Midbrain (tissue), 1 donor: ENCODE measurements at regions not wholly inside any gene's neighbourhood (a gene's known extent, or its start where the extent isn't known, plus 50 kb on each side); places are given as distances from the start of the nearest gene placed in this dataset.
"Not testable (repeated sequence)": the region's sequence is repeated elsewhere in the genome, so short reads cannot be mapped to it uniquely, and the experiment has no call there.

Source experiments
- DNase-seq: peaks from one replicate; lab custom pipeline; 2025; lab: John Stamatoyannopoulos, UW

GRCh38 chr4:3879681-3880614 is 113.8 kb downstream of the ADRA2C start:
- DNase-seq: no peak

DNA sequence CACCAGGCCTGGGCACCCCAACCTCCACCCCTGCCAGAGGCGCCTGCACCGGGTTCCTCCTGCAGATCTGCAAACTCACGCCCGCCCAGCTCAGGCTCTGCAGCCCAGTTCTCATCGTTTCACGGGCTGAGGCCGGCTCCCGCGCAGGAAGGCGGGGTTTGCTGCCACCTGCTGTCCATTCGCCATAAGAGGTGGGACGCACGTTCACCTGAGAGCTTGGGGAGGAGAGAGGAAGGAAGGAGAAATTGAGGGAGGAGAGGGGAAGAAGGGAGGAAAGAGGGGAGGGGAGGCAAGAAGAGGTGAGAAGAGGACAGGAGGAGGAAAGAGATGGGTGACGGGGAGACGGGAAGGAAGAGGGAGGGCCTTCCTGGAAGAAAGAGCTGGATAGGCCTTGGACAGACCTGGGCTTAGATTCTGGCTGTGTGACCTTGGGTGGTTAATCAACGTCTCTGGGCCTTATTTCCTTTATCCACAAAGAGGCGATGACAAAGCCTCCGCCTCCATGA is 114.5 kb downstream of the ADRA2C start:
- peak; percentile 58 for DNase-seq

- not testable (repeated sequence) for DNase-seq
Measured at GRCh38 chr4:3882316-3882885, 116.2 kb downstream of the ADRA2C start.

DNA sequence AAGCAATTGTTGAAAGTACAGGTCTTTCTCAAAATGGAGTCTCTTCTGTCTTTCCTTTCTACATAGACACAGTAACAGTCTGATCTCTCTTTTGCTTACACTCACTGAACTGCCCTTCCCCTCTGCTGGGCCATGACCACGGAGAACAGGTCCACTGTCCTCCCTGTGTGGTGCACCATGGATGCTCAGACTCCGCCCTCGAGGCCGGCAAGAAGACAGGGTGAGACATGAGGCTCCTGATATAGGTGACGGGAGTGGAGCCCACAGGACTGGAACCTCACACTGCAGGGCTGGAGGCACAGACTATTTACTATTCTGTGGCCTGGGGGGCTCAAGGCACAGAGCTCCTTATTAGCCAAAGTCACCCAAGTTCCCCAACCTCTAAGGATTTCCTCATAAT is 118.1 kb downstream of the ADRA2C start:
- DNase-seq: not testable (repeated sequence)

- not testable (repeated sequence) for DNase-seq
Measured at GRCh38 chr4:3893590-3893989, 127.4 kb downstream of the ADRA2C start.

DNA sequence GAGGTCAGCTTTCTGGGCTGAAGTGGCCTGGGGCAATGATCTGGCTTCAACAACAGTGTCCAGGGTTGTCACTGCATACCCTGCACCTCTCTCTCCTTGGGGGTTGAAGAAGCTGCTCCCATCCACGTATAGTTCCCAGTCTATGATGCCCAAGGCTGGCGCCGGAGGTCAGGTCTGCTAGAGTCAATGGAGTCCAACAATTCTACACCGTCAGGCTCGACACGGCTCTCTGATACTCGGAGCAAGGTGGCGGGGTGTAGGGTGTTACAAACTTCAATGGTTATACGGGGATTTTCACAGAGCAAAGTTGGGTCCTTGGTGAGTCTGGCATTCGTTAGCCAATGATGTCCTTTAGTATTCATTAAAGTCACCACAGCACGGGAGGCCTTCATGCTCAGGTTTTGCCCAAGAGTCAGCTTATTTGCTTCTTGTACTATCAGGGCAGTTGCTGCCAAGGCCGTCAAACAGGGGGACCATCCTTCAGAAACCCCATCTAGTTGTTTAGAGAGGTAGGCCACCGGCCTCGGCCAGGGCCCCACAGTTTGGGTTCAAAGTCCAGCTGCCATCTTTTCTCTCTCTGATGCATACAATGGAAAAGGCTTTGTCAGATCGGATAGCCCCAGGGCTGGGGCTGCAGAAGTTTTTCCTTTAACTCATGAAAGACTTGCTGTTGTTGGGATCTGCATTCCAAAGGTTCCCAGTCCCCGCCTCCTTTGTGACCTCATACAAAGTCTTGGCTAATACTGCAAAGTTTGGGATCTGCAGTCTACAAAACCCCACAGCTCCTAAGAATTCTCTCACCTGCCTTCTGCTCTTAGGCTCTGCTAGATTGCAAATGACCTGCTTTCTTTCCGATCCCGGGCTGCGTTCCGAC is 128.1 kb downstream of the ADRA2C start:
- DNase-seq: not testable (repeated sequence)

DNA sequence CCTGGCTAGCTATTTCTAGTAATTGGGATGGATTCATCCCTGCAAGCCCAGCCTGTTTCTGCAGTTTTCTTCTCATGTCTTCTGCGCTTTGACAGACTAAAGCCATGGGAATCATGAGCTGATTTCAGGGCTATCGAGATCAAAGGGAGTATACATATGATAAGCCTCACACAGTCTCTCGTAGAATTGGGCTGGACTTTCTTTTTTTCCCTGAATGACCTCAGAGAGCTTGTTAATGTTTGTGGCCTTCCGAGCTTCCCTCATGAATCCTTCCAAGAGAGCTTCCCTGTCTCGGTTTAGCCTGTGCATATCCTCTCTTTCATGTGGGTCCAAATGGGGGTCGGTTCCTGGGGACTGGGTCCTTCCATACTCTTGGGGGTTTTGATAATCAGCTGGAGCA is 130.3 kb downstream of the ADRA2C start:
- DNase-seq: no peak

GRCh38 chr4:3896871-3897578 is 130.8 kb downstream of the ADRA2C start:
- not testable (repeated sequence) for DNase-seq

- DNase-seq: no peak
Measured at GRCh38 chr4:3898098-3898497, 131.9 kb downstream of the ADRA2C start.

DNA sequence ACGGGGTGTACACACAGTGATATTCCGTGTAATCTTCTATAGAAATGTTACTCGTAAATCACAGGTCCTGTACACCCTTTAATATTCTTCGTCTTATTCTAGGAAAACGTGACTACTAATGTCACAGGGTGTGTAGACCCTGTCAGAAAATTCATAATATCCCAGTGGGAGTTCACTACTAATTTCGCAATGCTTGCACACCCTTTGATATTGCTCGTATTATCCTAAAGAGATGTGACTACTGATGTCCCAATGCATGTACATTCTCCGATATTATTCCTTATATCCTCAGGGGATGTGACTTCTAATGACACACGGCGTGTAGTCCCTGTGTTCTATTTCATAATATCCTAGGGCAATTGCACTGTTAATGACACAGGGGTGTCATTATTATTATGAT is 132.7 kb downstream of the ADRA2C start:
- not testable (repeated sequence) for DNase-seq

DNA sequence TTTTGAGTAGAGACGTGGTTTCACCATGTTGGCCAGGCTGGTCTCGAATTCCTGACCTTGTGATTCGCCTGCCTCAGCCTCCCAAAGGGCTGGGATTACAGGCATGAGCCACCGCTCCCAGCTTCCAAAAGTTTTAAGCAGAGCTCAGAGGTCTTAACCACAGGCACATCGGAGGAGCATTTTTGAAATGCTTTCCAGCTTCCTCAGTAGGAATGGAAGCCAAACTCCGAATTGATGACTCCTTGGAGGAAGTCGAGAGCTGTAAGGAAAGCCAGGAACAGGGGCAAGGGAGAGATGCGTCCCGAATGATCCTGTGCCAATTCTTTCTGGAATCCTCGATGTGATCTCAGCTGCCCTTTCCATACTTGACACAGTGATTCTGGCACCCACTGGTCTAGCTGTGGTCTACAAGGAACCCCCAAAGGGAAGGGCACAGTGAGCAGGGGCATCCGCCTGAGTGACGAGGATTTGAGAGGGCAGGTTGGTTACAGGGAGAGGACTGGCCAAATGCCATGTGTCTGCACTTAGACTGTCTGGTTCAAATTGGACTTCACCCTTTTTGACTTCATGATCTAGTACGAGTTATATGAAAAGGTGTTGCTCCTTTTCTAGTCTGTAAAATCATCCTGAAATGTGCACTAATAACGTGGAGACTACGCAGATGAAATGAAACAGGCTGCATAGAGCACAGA is 138.2 kb downstream of the ADRA2C start:
- not testable (repeated sequence) for DNase-seq

- DNase-seq: not testable (repeated sequence)
Measured at GRCh38 chr4:3909616-3910015, 143.4 kb downstream of the ADRA2C start.

DNA sequence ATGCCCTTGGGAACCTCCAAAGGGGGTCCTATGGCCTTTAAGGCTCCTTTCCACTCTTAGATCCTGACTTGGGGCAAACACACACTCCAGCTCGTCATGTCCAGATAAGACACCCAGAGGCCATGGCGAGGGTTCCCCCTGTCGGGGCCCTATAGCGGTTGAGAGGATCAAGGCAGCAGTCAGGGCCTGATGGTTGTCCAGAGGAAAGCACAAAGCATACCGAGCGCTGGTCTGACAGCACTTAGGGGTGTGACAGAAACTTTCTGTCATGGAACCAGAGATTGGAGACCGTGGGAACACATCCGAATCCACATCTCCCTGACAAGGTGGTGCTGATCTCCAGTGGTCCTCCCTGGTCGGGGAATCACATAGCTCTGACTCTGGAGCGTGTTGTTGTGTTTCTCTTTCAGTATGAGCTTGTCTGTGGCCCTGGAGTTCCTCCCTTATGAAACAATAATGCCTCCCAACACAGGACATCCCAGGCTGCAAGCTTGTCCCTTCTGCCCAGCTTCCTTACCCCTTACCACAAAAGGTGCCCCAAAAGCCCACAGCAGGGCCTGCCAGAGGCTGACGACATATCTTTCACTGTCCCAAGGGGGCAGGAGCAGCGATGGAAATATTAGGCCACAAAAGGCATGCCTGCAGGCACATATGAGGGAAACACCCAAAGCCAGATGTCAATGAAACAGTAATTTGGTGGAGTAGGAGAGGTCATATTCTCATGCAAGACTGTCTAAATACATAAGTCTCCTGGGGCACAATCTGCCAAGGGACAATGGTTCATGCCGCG is 144.2 kb downstream of the ADRA2C start:
- DNase-seq: not testable (repeated sequence)

GRCh38 chr4:3911252-3911856 is 145.2 kb downstream of the ADRA2C start:
- DNase-seq: no peak

DNA sequence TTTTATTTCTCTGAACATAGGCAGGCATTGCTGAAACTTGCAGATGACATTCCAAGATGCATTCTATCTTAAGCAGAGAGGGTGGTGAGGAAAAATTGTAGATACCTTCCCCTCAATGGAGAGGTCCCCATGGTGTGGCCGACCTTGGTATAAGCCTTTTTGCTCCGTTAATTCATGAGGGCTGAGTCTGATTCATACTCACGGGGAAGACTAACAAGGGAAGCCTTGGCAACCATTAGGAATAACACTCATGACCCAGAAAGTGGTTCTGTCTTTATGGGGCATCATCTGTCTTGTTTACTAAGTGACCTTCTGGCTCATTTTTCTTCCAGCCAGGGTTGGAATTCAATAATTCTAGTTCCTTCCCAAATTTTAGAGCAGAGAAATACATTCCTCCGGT is 148.3 kb downstream of the ADRA2C start:
- not testable (repeated sequence) for DNase-seq

DNA sequence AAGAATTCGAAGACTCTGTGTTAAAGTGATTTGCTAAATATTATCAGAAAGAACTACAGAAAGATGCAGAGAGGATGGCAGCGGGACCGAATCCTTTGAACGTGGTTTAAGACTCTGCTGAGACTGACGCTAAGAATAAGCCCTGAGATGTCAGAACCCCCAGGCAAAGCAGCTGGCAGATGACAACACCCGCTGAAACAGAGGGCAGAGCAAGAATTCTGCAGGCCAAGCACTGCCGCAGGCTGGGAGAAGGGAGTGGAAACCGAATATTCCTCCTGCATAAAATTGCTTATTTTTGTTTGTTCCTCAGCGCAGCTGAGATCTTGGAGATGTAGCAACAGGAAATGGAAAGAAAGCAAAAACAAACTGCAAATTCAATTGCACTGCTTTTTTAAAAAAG is 153.3 kb downstream of the ADRA2C start:
- DNase-seq: not testable (repeated sequence)

GRCh38 chr4:3921902-3922301 is 155.7 kb downstream of the ADRA2C start:
- not testable (repeated sequence) for DNase-seq

GRCh38 chr4:3925841-3926240 is 159.7 kb downstream of the ADRA2C start:
- not testable (repeated sequence) for DNase-seq

DNA sequence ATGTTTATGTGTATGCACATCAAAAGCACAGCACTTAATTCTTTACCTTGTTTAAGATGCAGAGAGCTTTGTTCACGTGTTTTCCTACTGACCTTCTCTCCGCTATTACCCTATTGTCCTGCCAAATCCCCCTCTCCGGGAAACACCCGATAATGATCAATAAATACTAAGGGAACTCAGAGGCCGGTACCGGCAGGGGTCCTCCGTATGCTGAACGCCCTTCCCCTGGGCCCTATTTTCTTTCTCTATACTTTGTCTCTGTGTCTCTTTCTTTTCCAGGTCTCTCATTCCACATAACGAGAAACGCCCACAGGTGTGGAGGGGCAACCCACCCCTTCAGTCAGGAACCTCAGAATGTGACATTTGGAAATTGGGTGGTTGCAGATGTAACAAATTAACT is 160.1 kb downstream of the ADRA2C start:
- DNase-seq: not testable (repeated sequence)
